ENCODE measurements at regions not wholly inside any gene's neighbourhood (a gene's known extent, or its start where the extent isn't known, plus 50 kb on each side); places are given as distances from the start of the nearest gene placed in this dataset.
"Not testable (repeated sequence)": the region's sequence is repeated elsewhere in the genome, so short reads cannot be mapped to it uniquely, and the experiment has no call there.

DNA sequence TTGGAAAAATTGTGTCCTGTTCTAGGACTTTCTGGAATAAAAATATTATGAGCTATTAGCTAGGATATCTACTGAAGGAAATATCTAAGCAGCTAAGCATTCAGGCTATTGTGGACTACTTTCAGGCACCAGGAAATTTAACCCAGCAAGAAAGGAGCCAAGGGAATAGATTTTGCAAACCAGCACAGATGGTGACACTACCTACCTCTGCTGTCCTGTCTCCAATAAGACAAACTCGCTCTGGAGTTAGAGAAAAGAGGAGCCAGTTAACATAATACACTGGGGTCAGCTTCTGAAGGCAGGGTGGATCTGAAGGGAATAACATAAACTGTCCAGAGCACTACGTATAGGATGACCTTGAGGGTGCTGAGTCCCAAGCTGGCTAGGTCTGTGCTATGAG lies 223.7 kb upstream of the PRSS58 start:
- no peak for DNase-seq (ENCODE audit: insufficient read length, low spot score)
- FAIRE-seq: no peak

- FAIRE-seq: no peak
- no peak for DNase-seq (ENCODE audit: insufficient read length, low spot score)
Observed at GRCh38 chr7:142478479-142479220, 220.8 kb upstream of the PRSS58 start.

- not testable (repeated sequence) for FAIRE-seq; DNase-seq (ENCODE audit: insufficient read length, low spot score)
Observed at GRCh38 chr7:142477801-142478200, 219.9 kb upstream of the PRSS58 start.

GRCh38 chr7:142477079-142477651 lies 219.3 kb upstream of the PRSS58 start:
- no peak for FAIRE-seq

DNA sequence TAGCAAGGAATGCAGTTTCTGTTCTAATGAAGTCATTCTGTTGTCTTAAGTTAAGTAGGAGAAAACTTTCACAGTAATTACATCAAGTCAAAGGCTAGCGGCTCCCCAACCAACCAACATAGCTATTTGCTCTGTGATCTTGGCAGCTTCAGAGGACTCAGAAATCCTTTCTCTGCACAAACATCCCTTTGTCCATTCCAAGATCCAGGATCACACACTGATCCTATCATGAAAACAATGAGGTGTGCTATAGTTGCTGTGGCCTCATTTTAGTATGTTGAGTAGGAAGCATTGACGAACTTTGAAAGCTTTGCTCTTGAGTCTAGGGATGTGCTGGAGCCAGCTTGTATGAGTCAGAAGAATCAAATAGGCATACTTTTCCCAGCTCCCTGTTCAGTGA lies 218.2 kb upstream of the PRSS58 start:
- no peak for DNase-seq (ENCODE audit: insufficient read length, low spot score)
- FAIRE-seq: no peak

More at GRCh38 chr7:142477079-142477651, 219.3 kb upstream of the PRSS58 start:
- no peak for DNase-seq (ENCODE audit: insufficient read length, low spot score)

GRCh38 chr7:142471820-142472219 lies 214.0 kb upstream of the PRSS58 start:
- FAIRE-seq (no peak), DNase-seq (ENCODE audit: insufficient read length, low spot score) (no peak)

GRCh38 chr7:142470544-142470830 lies 212.6 kb upstream of the PRSS58 start:
- FAIRE-seq: no peak
- DNase-seq (ENCODE audit: insufficient read length, low spot score): no peak

DNA sequence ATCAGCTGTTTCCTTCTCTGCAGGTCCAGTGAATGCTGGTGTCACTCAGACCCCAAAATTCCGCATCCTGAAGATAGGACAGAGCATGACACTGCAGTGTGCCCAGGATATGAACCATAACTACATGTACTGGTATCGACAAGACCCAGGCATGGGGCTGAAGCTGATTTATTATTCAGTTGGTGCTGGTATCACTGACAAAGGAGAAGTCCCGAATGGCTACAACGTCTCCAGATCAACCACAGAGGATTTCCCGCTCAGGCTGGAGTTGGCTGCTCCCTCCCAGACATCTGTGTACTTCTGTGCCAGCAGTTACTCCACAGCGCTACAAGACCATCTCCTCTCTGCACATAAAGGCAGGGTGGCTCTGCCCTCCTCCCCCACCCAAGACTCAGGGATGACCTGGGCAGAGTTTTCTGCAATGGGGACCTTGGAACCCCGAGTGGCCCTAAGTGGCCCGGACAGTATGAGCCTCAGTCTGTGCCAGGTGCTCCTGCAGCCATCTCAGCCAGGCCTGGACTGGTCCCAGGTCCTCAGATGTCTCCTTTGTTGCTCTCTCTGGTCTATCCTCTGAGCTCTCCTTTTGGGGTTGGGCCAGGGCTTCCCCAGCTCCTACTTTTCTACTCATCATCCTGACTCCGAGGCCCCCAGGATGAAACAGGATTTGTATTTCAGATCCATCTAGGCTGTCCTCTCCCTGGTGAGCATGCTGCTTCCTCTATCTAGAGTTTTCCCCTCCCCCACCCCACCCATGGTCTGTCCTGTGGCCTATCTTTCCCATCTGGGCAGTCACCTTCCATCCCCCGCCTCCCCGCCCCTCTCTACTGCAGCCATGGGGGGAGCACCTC lies 212.1 kb upstream of the PRSS58 start:
- FAIRE-seq (no peak), DNase-seq (ENCODE audit: insufficient read length, low spot score) (no peak)

DNA sequence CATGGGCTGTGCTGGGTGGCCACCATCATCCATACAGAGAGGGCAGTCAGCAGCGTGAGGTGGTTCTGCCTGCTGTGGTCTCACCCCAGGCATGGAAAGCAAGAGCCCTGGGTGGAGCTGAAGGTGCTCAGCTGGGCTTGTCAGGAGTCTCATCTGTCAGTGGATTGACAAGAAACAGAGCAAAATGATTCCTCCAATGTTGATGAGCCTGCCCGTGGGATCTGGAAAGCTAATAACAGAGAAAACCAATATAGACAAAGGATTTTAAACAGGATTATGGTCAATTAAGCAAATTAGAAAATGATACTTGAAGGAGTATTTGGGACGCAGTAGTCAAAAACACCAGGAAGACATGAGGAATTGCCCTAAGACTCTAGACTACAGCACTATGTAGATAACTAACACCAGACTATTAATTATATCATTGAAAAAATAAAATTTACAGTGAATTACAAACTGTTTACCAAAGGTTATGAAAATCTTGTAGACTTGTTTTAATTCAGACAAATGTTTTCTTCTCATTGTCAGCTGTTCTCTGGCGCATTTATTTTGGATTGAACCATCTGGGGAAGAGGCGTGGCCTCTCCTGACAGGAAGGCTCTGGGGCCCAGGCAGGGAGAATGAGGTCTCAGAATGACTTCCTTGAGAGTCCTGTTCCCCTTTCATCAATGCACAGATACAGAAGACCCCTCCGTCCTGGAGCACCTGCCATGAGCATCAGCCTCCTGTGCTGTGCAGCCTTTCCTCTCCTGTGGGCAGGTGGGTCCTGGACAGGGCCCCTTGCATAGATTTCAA lies 211.2 kb upstream of the PRSS58 start:
- FAIRE-seq (no peak), DNase-seq (ENCODE audit: insufficient read length, low spot score) (no peak)

DNA sequence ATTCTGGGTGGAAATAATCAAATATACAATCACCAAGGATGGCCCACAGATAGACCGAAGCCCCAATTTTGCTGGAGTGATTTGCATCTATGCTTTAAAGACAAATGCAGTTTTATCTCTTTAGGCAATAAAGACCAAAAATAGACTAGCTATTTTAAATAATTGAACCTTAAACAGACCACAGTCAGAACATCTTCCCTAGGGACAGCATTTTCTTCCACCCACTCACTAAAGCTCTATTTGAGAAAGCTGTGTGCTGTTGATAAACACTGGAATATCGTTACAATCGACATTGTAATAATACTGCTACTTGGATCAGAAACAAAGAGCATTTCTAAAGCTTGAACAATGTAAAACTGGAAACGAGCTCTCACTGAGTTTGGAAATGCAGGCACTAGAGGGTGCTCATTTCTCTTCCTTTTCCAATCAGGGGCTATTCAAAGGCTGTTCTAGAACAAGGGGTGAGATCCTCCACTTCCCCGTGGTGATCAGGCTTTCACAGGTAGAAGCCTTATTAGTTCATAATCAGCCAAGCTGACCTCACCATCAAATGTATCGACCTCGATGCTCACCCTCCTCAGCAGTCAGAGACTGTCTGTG lies 209.3 kb upstream of the PRSS58 start:
- not testable (repeated sequence) for DNase-seq (ENCODE audit: insufficient read length, low spot score); FAIRE-seq

DNA sequence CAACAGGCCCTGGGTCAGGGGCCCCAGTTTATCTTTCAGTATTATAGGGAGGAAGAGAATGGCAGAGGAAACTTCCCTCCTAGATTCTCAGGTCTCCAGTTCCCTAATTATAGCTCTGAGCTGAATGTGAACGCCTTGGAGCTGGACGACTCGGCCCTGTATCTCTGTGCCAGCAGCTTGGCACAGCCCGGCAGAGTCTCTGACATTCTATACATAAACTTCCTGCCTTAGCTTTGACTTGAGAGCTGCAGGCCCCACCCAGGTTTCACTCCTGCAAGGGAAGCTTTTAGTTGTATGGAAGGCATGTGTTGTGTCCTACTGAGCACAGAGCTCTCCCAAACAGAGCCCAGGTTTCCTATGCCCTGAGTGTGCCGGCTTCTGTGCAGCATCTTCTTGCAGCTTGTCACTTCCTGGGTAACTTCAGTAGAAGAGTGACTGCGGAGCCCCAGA lies 205.6 kb upstream of the PRSS58 start:
- FAIRE-seq (no peak), DNase-seq (ENCODE audit: insufficient read length, low spot score) (no peak)

DNA sequence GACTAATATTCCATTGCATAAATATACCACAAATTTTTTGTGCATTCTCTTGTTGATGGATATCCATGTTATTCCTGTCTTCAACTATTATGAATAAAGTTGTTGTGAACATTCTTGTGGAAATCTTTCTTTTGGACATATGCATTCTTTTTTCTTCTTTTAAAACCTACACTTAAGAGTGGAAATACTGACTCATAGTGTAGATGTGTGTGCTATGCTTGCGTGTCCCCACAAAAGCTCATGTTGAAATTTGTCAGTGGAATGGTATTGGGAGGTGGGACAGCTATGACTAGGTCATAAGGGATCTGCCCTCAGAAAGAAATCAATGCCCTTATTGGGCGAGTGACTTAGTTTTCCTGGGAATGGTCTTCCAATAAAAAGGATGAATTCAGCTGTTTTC lies 203.6 kb upstream of the PRSS58 start:
- no peak for FAIRE-seq
- DNase-seq (ENCODE audit: insufficient read length, low spot score): no peak

DNA sequence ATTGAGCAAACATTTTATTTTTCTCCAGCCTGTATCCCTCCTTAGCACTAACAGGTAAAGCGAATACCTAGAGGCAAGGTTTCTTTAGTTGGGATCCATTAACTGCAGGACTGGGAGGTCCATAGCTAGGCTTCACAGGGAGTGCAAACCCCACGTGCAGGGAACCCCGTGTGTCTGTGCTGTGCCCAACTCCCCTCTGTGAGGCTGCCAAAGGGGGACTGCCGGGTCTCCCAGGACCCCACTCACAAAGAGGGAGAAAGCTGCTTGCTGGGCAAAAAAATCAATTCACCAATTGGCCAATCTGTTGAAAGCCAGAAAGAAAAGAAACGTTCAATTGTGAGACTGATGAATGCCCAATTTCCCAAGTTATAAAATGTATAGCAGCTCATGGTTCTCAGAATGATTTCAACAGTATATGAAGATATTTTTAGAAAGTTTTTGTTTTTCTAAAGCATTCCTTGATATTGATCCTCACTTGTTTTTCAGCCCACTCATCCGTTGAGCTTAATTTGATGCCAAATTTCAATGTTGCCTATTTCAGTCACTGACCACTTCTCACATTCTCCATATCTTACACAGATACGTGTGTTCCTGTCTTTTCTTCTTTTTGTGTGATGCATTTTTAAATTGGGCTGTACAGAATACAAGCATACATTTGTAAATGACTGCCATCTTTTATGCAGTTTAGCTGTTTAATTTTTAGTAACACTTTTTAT lies 202.7 kb upstream of the PRSS58 start:
- DNase-seq (ENCODE audit: insufficient read length, low spot score): no peak
- FAIRE-seq: no peak

DNA sequence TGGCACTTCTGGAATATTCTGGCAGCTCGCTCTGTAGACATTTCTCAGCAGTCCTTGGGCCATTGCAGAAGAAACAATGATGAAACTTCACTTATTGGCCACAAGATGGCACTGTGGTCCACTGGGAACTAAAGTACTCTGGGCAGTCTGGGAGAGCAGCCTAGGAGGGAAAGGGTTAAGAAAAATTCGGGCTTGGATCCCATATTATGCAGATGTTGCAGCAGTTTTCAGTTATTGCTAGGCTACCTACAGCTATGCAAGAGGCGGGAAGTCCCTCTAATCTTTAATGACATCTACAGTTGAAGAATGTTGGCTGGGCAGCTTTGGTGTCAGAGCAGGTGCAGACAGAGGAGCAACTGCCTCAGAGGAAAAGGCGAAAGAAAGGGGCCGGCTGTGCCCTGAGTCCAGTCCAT lies 201.7 kb upstream of the PRSS58 start:
- FAIRE-seq (peak; percentile 26), DNase-seq (ENCODE audit: insufficient read length, low spot score) (no peak)

- FAIRE-seq (no peak), DNase-seq (ENCODE audit: insufficient read length, low spot score) (no peak)
Observed at GRCh38 chr7:142457146-142457703, 199.4 kb upstream of the PRSS58 start.

DNA sequence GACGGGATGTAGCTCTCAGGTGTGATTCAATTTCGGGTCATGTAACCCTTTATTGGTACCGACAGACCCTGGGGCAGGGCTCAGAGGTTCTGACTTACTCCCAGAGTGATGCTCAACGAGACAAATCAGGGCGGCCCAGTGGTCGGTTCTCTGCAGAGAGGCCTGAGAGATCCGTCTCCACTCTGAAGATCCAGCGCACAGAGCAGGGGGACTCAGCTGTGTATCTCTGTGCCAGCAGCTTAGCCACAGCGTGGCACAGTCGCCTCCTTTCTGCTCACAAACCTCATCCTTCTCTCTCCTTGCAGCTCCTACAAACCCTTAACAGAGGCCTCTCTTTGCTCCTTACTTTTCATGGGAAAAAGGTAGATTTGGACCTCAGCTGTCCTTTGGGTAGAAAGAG lies 197.5 kb upstream of the PRSS58 start:
- no peak for FAIRE-seq
- DNase-seq (ENCODE audit: insufficient read length, low spot score): no peak

GRCh38 chr7:142454862-142455261 lies 197.0 kb upstream of the PRSS58 start:
- DNase-seq (ENCODE audit: insufficient read length, low spot score): no peak
- no peak for FAIRE-seq

DNA sequence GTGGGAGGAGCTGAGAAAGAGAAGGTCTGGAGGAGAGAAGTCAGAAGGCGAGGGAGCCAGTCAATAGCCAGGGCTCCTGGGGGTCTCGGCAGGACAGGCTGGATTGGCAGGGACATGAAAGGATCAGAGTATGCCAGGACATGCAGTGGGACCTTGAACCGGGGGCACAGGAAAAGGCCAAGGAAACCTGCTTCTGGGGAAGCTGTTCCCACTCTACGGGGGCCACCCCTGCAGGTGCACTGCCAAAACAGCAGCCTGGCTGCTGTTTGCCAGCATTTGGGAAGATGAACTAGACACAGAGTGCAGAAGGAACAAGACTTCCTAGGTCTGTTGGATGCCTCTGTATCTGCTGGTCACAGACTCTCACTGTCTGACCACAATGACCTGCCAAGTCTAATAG lies 194.9 kb upstream of the PRSS58 start:
- FAIRE-seq (no peak), DNase-seq (ENCODE audit: insufficient read length, low spot score) (no peak)

DNA sequence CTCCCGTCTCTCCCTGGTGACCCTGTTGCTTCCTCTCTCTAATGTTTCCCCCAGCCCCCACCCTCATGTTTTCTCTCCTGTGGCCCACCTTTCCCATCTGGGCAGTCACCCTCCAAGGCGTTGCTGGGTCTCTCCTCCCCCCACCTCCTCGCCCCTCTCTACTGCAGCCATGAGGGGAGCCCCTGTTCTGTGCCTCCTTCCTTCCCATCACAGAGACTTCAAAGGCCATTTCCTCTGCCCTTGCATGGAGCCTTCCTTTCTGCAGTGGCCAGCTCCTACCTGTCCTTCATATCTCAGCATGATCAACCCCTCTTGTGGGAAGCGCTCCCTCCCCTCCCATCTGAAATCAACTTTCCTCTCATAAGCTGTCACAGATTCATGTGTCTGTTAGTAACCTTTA lies 194.0 kb upstream of the PRSS58 start:
- FAIRE-seq: no peak
- no peak for DNase-seq (ENCODE audit: insufficient read length, low spot score)

GRCh38 chr7:142451296-142451695 lies 193.4 kb upstream of the PRSS58 start:
- FAIRE-seq (no peak), DNase-seq (ENCODE audit: insufficient read length, low spot score) (no peak)

Measured in HTR-8/SVneo (cell line).